GM18867 (cell line): ENCODE measurements at regions not wholly inside any gene's neighbourhood (a gene's known extent, or its start where the extent isn't known, plus 50 kb on each side); places are given as distances from the start of the nearest gene placed in this dataset.
"Not testable (repeated sequence)": the region's sequence is repeated elsewhere in the genome, so short reads cannot be mapped to it uniquely, and the experiment has no call there.

ENCODE experiments used
- ATAC-seq: cut with Tn5 transposase; IDR thresholded peaks from one replicate; pipeline ENCODE4 v1.9.1; 2021; ENCODE audit warnings: mild to moderate bottlenecking, moderate library complexity; ENCODE audit not compliant: unreplicated experiment

- peak; percentile 85 for ATAC-seq
These were observed 57.5 kb upstream of the PLPPR5 start for GRCh38 chr1:99062192-99062591.

- ATAC-seq: no peak
These were observed 64.5 kb upstream of the PLPPR5 start for GRCh38 chr1:99069146-99069545.

DNA sequence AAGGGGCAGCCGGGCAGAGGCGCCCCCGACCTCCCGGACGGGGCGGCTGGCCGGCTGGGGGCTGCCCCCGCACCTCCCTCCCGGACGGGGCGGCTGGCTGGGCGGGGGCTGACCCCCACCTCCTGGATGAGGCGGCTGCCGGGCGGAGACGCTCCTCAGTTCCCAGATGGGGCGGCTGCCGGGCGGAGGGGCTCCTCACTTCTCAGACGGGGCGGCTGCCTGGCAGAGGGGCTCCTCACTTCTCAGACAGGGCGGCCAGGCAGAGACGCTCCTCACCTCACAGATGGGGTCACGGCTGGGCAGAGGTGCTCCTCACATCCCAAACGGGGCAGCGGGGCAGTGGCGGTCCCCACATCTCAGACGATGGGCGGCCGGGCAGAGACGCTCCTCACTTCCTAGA is 73.9 kb upstream of the PLPPR5 start:
- not testable (repeated sequence) for ATAC-seq

- ATAC-seq: no peak
These were observed 77.7 kb upstream of the PLPPR5 start for GRCh38 chr1:99082366-99082765.

DNA sequence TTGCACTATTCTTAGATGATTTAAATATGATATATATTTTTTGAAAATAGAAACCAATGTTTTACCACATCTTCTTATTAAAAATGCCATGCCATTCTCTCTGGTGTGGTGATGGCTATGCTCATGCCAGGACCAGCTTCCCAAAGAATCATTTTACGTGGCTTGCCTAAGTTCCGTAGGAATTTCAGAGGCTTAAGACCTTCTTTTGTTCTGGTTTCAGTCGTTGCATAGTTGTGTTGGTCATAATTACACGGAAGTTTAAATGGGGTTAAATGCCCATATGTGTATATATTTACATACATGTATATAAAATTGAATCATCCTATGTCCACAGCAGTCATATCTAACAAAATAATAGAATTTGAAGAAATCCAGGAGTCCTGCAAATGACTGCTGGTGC is 78.7 kb upstream of the PLPPR5 start:
- no peak for ATAC-seq

GRCh38 chr1:99084562-99084961 is 79.9 kb upstream of the PLPPR5 start:
- ATAC-seq: peak; percentile 93

- no peak for ATAC-seq
These were observed 81.4 kb upstream of the PLPPR5 start for GRCh38 chr1:99086057-99086456.

DNA sequence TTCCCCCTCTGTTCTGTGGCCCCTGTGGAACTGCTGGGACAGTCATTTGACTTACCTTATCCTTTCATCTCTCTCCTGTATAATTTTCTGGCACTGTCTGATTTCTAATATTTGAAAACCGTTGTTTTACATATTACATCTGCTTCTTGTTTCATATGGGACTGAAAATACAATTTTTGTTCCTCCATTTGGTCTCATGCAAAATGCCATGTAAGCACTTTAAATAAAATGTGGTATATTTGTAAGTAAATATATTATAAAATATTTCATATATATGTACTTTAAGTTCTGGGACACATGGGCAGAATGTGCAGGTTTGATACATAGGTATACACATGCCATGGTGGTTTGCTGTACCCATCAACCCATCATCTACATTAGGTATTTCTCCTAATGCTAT is 93.9 kb upstream of the PLPPR5 start:
- no peak for ATAC-seq

DNA sequence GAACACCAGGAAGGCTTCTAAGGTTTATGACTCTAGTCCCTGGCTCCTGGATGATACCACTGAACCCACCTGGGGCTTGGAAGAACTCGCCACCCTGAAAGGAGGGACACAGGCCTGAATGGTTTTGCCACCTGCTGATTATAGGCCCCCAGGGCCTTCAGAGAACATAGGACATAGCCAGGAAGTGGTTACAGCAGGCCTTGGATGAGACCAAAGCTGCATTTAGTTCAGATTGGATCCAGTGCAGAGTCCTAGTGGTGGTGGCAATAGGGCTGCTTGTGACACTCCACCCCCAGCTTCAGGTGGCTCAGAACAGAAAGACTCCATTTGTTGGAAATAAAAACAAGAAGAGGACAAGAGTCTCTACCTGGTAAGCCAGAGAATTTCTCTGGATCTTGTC is 101.6 kb upstream of the PLPPR5 start:
- ATAC-seq: no peak

GRCh38 chr1:99107680-99108079 is 103.0 kb upstream of the PLPPR5 start:
- no peak for ATAC-seq

- no peak for ATAC-seq
These were observed 105.7 kb upstream of the PLPPR5 start for GRCh38 chr1:99110140-99111041.

- ATAC-seq: no peak
These were observed 110.6 kb upstream of the PLPPR5 start for GRCh38 chr1:99115231-99115630.

- ATAC-seq: no peak
These were observed 114.5 kb upstream of the PLPPR5 start for GRCh38 chr1:99119188-99119587.

- ATAC-seq: no peak
These were observed 117.4 kb upstream of the PLPPR5 start for GRCh38 chr1:99122039-99122438.

GRCh38 chr1:99123936-99124335 is 119.3 kb upstream of the PLPPR5 start:
- no peak for ATAC-seq

DNA sequence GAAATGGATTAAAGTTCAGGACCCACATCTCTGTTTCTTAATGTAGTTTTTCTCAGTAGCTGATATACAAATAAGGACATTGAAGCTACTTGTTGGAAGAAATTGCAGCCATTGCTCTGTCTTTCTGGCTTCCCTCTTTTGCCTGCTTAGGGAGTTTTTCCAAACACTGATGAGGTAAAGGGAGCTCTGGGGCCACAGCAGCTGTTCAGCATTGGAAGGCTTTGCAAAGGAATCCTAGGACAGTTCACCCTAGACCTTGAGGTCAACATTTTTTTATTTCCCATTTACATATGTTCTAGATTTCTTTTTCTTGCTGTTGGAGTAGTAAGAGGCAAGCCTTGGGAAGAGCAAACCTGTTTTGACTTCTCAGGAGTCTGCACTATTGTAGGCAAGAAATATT is 126.9 kb upstream of the PLPPR5 start:
- ATAC-seq: no peak

- ATAC-seq: no peak
These were observed 129.3 kb upstream of the PLPPR5 start for GRCh38 chr1:99133756-99134500.

GRCh38 chr1:99137554-99138206 is 126.6 kb upstream of the PLPPR4 start:
- ATAC-seq: no peak

DNA sequence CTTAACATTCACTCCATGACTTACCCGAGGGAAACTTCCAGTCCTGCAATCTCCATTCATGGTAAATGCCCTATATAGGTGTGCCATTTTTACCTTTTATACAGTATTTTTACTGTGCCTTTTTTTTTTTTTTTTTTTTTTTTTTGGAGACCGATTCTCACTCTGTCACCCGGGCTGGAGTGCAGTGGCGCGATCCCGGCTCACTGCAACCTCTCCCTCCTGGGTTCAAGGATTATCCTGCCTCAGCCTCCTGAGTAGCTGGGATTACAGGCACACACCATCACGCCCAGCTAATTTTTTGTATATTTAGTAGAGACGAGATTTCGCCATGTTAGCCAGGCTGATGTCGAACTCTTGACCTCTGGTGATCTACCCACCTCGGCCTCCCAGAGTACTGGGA is 124.4 kb upstream of the PLPPR4 start:
- no peak for ATAC-seq

- ATAC-seq: no peak
These were observed 118.0 kb upstream of the PLPPR4 start for GRCh38 chr1:99146129-99146848.

GRCh38 chr1:99149952-99150351 is 114.3 kb upstream of the PLPPR4 start:
- no peak for ATAC-seq
